SU-DHL-6 (cell line): ENCODE measurements at regions not wholly inside any gene's neighbourhood (a gene's known extent, or its start where the extent isn't known, plus 50 kb on each side); places are given as distances from the start of the nearest gene placed in this dataset.

Source experiments
- EZH2phosphoT487 ChIP-seq: fragments of 200-600 bp; sonication (generic), shearing (Covaris generic); conservative IDR thresholded peaks from 2 replicates; pipeline ENCODE4 v1.6.1; 2018; ENCODE audit warnings: mild to moderate bottlenecking, antibody characterized with exemption, low read length, moderate library complexity, mixed read lengths
- TF ChIP-seq, protein P1 (sequence below): fragments of 200-600 bp; sonication (generic); IDR thresholded peaks from one replicate; pipeline ENCODE4 v1.5.1; 2017; ENCODE audit warnings: antibody characterized with exemption, mild to moderate bottlenecking, low read length, moderate library complexity; ENCODE audit not compliant: insufficient read depth, poor library complexity, severe bottlenecking

DNA sequence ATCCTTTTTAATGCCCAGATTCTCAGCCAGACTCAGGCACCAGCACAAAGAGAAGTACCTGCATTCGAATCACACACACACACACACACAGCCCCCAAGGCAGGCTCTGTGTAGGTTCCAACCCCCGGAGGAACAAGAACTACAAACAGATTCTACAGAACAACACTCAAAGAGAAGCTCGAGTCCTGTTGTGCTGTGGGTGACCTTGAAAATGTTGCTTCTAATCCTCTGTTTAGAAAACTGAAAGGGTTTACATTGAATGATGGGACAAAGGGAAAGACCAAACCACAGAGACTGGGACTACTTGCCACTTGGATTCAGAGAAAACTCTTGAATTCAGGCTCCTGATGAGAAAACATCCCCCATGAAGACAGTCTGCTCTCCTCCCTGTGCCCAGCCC is 568.8 kb upstream of the C16orf82 start:
- TF ChIP-seq EZH2phosphoT487, result no peak
- TF ChIP-seq, protein P1, sequence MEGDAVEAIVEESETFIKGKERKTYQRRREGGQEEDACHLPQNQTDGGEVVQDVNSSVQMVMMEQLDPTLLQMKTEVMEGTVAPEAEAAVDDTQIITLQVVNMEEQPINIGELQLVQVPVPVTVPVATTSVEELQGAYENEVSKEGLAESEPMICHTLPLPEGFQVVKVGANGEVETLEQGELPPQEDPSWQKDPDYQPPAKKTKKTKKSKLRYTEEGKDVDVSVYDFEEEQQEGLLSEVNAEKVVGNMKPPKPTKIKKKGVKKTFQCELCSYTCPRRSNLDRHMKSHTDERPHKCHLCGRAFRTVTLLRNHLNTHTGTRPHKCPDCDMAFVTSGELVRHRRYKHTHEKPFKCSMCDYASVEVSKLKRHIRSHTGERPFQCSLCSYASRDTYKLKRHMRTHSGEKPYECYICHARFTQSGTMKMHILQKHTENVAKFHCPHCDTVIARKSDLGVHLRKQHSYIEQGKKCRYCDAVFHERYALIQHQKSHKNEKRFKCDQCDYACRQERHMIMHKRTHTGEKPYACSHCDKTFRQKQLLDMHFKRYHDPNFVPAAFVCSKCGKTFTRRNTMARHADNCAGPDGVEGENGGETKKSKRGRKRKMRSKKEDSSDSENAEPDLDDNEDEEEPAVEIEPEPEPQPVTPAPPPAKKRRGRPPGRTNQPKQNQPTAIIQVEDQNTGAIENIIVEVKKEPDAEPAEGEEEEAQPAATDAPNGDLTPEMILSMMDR, result no peak
